Cardiac muscle cell (in vitro differentiated cells and primary cell): ENCODE measurements at regions not wholly inside any gene's neighbourhood (a gene's known extent, or its start where the extent isn't known, plus 50 kb on each side); places are given as distances from the start of the nearest gene placed in this dataset.

Experiments
- DNase-seq, 2 donors: peaks; one replicate each; pipeline versions ENCODE4 v3.0.0 to v3.0.0-alpha.2; 2010 to 2017; ENCODE audit warnings: low read depth in 1 of 2, low spot score in 1 of 2
- H3K27ac ChIP-seq: fragments of 200-600 bp; sonication (generic); 2 replicates; pipeline ENCODE4 v1.5.1; 2016
- H3K27me3 ChIP-seq: fragments of 200-600 bp; sonication (generic); 2 replicates; pipeline ENCODE4 v1.6.0; 2016; ENCODE audit warnings: control low read depth
- H3K36me3 ChIP-seq: fragments of 200-600 bp; sonication (generic); 2 replicates; pipeline ENCODE4 v1.5.1; 2016; ENCODE audit warnings: control low read depth
- H3K4me1 ChIP-seq: fragments of 200-600 bp; sonication (generic); 2 replicates; pipeline ENCODE4 v1.8.1; 2017; ENCODE audit warnings: low read depth, mild to moderate bottlenecking, mixed run types
- H3K4me3 ChIP-seq: fragments of 200-600 bp; sonication (generic); 2 replicates; pipeline ENCODE4 v1.5.1; 2016; ENCODE audit warnings: mild to moderate bottlenecking
- H3K9me3 ChIP-seq: fragments of 200-600 bp; sonication (generic); 2 replicates; pipeline ENCODE4 v1.5.1; 2017; ENCODE audit warnings: low read depth, mild to moderate bottlenecking, control low read depth
- CTCF ChIP-seq: IDR thresholded peaks from 2 replicates; pipeline ENCODE4 v1.5.1; 2012; ENCODE audit warnings: low read depth, mild to moderate bottlenecking, low read length

GRCh38 chr2:160583813-160584537 lies 90.4 kb upstream of the RBMS1 start:
- H3K36me3 ChIP-seq, result no peaks in the 10 kb centered on the region
- peak overlapping the region; percentile 88 for H3K27ac ChIP-seq
- no peaks in the 10 kb centered on the region for H3K27me3 ChIP-seq
- DNase-seq, result no peak
- H3K4me3 ChIP-seq, result no peak overlapping the region
- no peaks in the 10 kb centered on the region for H3K9me3 ChIP-seq
- peaks cover 17% of the 10 kb centered on the region for H3K4me1 ChIP-seq
- no peak for TF ChIP-seq CTCF

- no peaks in the 10 kb centered on the region for H3K36me3 ChIP-seq
- H3K4me3 ChIP-seq, result no peak overlapping the region
- DNase-seq, result peak in 1 of 2 donors; percentile 57
- H3K4me1 ChIP-seq, result peaks cover 17% of the 10 kb centered on the region
- no peak for TF ChIP-seq CTCF
- no peak overlapping the region for H3K27ac ChIP-seq
- no peaks in the 10 kb centered on the region for H3K9me3 ChIP-seq
- H3K27me3 ChIP-seq, result no peaks in the 10 kb centered on the region
These were observed 91.4 kb upstream of the RBMS1 start for GRCh38 chr2:160584972-160585494.

DNA sequence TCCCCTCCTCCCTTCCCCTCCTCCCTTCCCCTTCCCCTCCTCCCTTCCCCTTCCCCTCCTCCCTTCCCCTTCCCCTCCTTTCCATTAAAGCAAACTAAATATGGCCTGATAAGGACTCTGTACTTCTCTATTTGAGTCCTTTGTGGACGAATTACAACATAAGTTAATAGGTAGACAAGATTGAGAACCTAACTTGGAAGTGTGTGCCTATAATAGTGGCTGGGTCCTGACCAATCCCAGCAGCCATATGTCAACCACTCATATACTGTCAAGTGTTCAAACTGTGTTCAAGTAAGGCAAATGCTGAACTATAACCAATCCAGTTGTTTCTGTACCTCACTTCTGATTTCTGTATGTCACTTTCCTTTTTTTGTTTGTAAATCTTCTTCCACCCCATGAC lies 97.1 kb upstream of the RBMS1 start:
- no peak for TF ChIP-seq CTCF
- H3K27me3 ChIP-seq, result no peaks in the 10 kb centered on the region
- no peaks in the 10 kb centered on the region for H3K36me3 ChIP-seq
- H3K9me3 ChIP-seq, result no peaks in the 10 kb centered on the region
- H3K27ac ChIP-seq, result no peak overlapping the region
- no peak overlapping the region for H3K4me3 ChIP-seq
- DNase-seq, result no peak
- no peaks in the 10 kb centered on the region for H3K4me1 ChIP-seq

GRCh38 chr2:160592401-160592800 lies 98.8 kb upstream of the RBMS1 start:
- DNase-seq, result no peak
- no peak overlapping the region for H3K4me3 ChIP-seq
- no peaks in the 10 kb centered on the region for H3K4me1 ChIP-seq
- no peak overlapping the region for H3K27ac ChIP-seq
- H3K36me3 ChIP-seq, result no peaks in the 10 kb centered on the region
- TF ChIP-seq CTCF, result no peak
- H3K9me3 ChIP-seq, result no peaks in the 10 kb centered on the region
- H3K27me3 ChIP-seq, result no peaks in the 10 kb centered on the region

DNA sequence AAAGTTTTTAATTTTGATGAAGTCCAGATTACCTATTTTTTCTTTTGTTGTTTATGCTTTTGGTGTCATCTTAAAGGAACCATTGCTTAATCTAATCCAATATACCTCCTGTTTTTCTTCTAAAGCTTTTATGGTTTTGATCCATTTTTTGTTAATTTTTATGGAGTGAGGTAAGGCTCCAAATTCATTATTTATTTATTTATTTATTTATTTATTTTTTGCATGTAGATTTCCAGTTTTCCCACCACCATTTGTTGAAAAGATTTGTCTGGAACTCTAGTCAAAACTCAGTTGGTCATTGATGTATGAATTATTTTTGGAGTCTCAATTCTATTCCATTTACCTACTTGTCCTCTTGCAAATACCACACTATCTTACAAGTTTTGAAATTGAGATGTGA lies 99.4 kb upstream of the RBMS1 start:
- H3K4me3 ChIP-seq, result no peak overlapping the region
- H3K27ac ChIP-seq, result no peak overlapping the region
- no peaks in the 10 kb centered on the region for H3K27me3 ChIP-seq
- H3K9me3 ChIP-seq, result no peaks in the 10 kb centered on the region
- no peaks in the 10 kb centered on the region for H3K4me1 ChIP-seq
- no peaks in the 10 kb centered on the region for H3K36me3 ChIP-seq
- no peak for TF ChIP-seq CTCF
- DNase-seq, result no peak
